ENCODE measurements at regions not wholly inside any gene's neighbourhood (a gene's known extent, or its start where the extent isn't known, plus 50 kb on each side); places are given as distances from the start of the nearest gene placed in this dataset.

DNA sequence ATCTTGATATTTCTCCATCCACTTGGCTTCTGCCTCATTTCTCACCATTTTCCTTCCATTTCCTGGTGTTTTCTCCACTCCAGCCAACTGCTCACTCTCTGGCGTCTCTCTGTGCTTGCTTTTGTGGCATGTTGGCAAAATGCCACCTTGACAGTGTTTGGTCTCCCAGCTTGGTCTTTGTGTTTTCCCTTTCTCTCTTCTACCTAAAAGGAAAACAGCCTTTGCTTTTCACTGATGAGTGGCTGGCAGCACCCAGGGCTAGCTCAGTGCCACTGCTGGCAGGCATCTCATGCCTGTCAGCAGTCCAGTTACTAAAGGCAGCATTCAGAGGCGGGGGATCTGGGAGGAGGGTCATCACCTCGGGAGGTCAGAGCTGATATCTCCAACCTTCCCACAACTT is 55.3 kb upstream of the DSCAM start:
- no peak for TF ChIP-seq KDM4A (IDR thresholded peaks at IDR 0.05; ENCODE audit: low read depth, low read length, severe bottlenecking)
- H4K20me1 ChIP-seq (replicated peaks in 1 of 2; ENCODE audit: control insufficient read depth in 1 of 2, insufficient read depth in 2 of 2, low read length in 2 of 2) = no peaks in the 10 kb centered on the region
- H3K27me3 ChIP-seq (replicated peaks in 1 of 4; ENCODE audit: control insufficient read depth in 3 of 4, extremely low read depth in 1 of 4, insufficient read depth in 3 of 4, low read length in 3 of 4) = no peaks in the 10 kb centered on the region
- POLR2A ChIA-PET (ENCODE audit: partially characterized antibody) = interaction anchor here (0.9 kb wide), 1 partner anchor 11 kb away, joined by 3 read pairs; no protein-coding TSS in a partner anchor
- no peak overlapping the region for H4K8ac ChIP-seq (ENCODE audit: extremely low read depth, insufficient read depth, low read length)
- 84% methylated on average over 3 of the region's 3 CpGs; no CpG with 5 or more reads in 1 of the 2 experiments for WGBS, 2 experiments (ENCODE audit: extremely low coverage in 1 of 2, insufficient coverage in 1 of 2, insufficient read length in 1 of 2, insufficient replicate concordance in 2 of 2, low coverage in 1 of 2, low lambda C conversion rate in 2 of 2, missing lambda C conversion rate in 1 of 2)
- H3K23me2 ChIP-seq (ENCODE audit: low read depth, low read length) = no peaks in the 10 kb centered on the region
- H2BK20ac ChIP-seq (ENCODE audit: low read length) = no peak overlapping the region
- no peak overlapping the region for H3K18ac ChIP-seq (ENCODE audit: extremely low read depth, low read length)
- H3K36me3 ChIP-seq (ENCODE audit: control insufficient read depth in 2 of 4, insufficient read depth in 4 of 4, low read length in 3 of 4) = no peaks in the 10 kb centered on the region
- CTCF ChIA-PET (ENCODE audit: partially characterized antibody) = interaction anchor here (0.9 to 1.6 kb wide), 2 partner anchors 21 to 62 kb away, joined by 3 to 4 read pairs; no protein-coding TSS in a partner anchor
- FAIRE-seq (no peak), DNase-seq (ENCODE audit: low read depth in 1 of 2, low spot score in 2 of 2) (no peak)
- no peaks in the 10 kb centered on the region for H3K79me2 ChIP-seq (ENCODE audit: control insufficient read depth in 1 of 2, insufficient read depth in 2 of 2, low read length in 2 of 2)
- H3K4me3 ChIP-seq (ENCODE audit: extremely low read depth in 1 of 4, insufficient read depth in 2 of 4, low read depth in 3 of 4, low read length in 4 of 4) = no peak overlapping the region
- no peak overlapping the region for H3K4me2 ChIP-seq (ENCODE audit: insufficient read depth in 1 of 2, low read depth in 2 of 2, low read length in 2 of 2)
- no peak overlapping the region for H3K14ac ChIP-seq (ENCODE audit: insufficient read length)
- H2AK5ac ChIP-seq (ENCODE audit: low read depth, low read length) = no peak overlapping the region
- H4K5ac ChIP-seq (ENCODE audit: insufficient read length, low read depth, low read length) = no peak overlapping the region
- H4K91ac ChIP-seq (replicated peaks; ENCODE audit: insufficient read length, low read length) = no peak overlapping the region
- peaks cover 6 to 7% of the 10 kb centered on the region in 2 experiments; a peak in 2 of 4 replicates for H3K9me3 ChIP-seq (ENCODE audit: insufficient read depth in 2 of 2, low read depth in 1 of 2, low read length in 1 of 2)
- no peak overlapping the region for H3K56ac ChIP-seq (replicated peaks; ENCODE audit: insufficient read length, low read depth, low read length)
- no peak overlapping the region for H2BK5ac ChIP-seq (ENCODE audit: low read depth, low read length)
- H2BK12ac ChIP-seq (ENCODE audit: low read depth, low read length) = no peak overlapping the region
- H3K23ac ChIP-seq (ENCODE audit: insufficient read length) = no peak overlapping the region
- no peaks in the 10 kb centered on the region for H3K79me1 ChIP-seq (ENCODE audit: low read depth, low read length)
- H2BK15ac ChIP-seq (ENCODE audit: low read length) = no peak overlapping the region
- H3K4me1 ChIP-seq (replicated peaks in 1 of 4; ENCODE audit: control insufficient read depth in 3 of 4, insufficient read depth in 4 of 4, low read length in 3 of 4) = no peaks in the 10 kb centered on the region
- H3K4ac ChIP-seq (replicated peaks; ENCODE audit: insufficient read length, low read depth, low read length) = no peak overlapping the region
- no peak overlapping the region for H3K9ac ChIP-seq (replicated peaks in 1 of 4; ENCODE audit: extremely low read depth in 1 of 4, low read depth in 3 of 4, low read length in 3 of 4)
- no peak overlapping the region for H2BK120ac ChIP-seq (replicated peaks; ENCODE audit: low read depth, low read length)
- H3K27ac ChIP-seq (ENCODE audit: low read depth, low read length) = no peak overlapping the region
- H2AFZ ChIP-seq (ENCODE audit: low read length) = no peak overlapping the region

Measured in H1 (cell line).